ENCODE measurements at regions not wholly inside any gene's neighbourhood (a gene's known extent, or its start where the extent isn't known, plus 50 kb on each side); places are given as distances from the start of the nearest gene placed in this dataset.

DNA sequence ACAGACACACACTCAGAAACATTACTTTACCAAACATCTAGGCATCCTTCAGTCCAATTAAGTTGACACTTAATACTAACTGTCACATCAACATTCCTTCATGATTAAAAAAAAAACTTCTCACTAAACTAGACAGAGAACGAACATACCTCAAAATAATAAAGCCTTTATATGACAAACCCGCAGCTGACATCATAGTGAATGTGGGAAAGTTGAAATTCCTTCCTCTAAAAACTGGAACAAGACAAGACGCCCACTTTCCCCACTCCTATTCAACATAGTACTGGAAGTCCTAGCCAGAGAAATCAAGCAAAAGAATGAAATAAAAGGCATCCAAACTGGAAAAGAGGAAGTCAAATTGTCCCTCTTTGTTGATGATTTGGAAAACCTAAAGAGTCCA, 96.9 kb upstream of the PPP1R9A start:
- Histone ChIP-seq H3K9me3 (ENCODE audit: low read length) (no peaks in the 10 kb centered on the region), H3K4me2 (ENCODE audit: low read length) (no peak overlapping the region), H3K9ac (ENCODE audit: low read length) (no peak overlapping the region), H3K4me3 (ENCODE audit: low read length) (no peak overlapping the region), H3K79me2 (ENCODE audit: low read length) (no peaks in the 10 kb centered on the region), H4K20me1 (ENCODE audit: low read length) (no peaks in the 10 kb centered on the region), H3K4me1 (ENCODE audit: insufficient read depth, low read length) (no peaks in the 10 kb centered on the region), H3K27me3 (ENCODE audit: low read length) (no peaks in the 10 kb centered on the region), H2AFZ (ENCODE audit: low read length) (no peak overlapping the region), H3K27ac (ENCODE audit: low read length) (no peak overlapping the region), H3K36me3 (ENCODE audit: low read depth, low read length) (no peaks in the 10 kb centered on the region), H3K9me2 (replicated peaks; ENCODE audit: low read length) (no peaks in the 10 kb centered on the region), H3F3A (ENCODE audit: low read length, unreplicated experiment) (no peaks in the 10 kb centered on the region)
- CTCF ChIA-PET, result no interaction called here
- no peak for ATAC-seq
- POLR2A ChIA-PET (ENCODE audit: unreplicated experiment), result no interaction called here
- BruUV-seq (replicated peaks), result no TSS peak
- no peak for DNase-seq
- TF ChIP-seq, protein P1, sequence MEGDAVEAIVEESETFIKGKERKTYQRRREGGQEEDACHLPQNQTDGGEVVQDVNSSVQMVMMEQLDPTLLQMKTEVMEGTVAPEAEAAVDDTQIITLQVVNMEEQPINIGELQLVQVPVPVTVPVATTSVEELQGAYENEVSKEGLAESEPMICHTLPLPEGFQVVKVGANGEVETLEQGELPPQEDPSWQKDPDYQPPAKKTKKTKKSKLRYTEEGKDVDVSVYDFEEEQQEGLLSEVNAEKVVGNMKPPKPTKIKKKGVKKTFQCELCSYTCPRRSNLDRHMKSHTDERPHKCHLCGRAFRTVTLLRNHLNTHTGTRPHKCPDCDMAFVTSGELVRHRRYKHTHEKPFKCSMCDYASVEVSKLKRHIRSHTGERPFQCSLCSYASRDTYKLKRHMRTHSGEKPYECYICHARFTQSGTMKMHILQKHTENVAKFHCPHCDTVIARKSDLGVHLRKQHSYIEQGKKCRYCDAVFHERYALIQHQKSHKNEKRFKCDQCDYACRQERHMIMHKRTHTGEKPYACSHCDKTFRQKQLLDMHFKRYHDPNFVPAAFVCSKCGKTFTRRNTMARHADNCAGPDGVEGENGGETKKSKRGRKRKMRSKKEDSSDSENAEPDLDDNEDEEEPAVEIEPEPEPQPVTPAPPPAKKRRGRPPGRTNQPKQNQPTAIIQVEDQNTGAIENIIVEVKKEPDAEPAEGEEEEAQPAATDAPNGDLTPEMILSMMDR (conservative IDR thresholded peaks at IDR 0.05; ENCODE audit: low read depth, low read length), result no peak
- TF ChIP-seq EZH2 (IDR thresholded peaks at IDR 0.05; ENCODE audit: low read length, unreplicated experiment) (no peak), EZH2phosphoT487 (IDR thresholded peaks at IDR 0.05; ENCODE audit: borderline replicate concordance, low read length) (no peak)
- intact Hi-C loops (cut with micrococcal nuclease), result no loop called here

DNA sequence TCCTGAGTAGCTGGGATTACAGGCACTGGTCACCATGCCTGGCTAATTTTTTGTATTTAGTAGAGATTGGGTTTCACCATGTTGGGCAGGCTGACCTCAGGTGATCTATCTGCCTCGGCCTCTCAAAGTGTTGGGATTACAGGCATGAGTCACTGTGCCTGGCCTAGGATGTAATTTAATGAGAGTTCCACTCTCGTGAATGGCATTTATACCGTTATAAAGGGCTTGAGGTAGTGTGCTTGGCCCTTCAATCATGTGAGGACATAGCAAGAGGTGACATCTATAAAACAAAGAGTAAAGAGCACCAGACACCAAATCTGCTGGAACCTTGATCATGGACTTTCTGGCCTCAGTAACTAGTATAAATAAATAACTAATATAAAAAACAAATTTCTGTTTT, 93.5 kb upstream of the PPP1R9A start:
- Histone ChIP-seq H4K20me1 (ENCODE audit: low read length) (no peaks in the 10 kb centered on the region), H3K9ac (ENCODE audit: low read length) (no peak overlapping the region), H3K4me3 (ENCODE audit: low read length) (no peak overlapping the region), H3K79me2 (ENCODE audit: low read length) (no peaks in the 10 kb centered on the region), H3K4me2 (ENCODE audit: low read length) (no peak overlapping the region), H3K27me3 (ENCODE audit: low read length) (no peaks in the 10 kb centered on the region), H2AFZ (ENCODE audit: low read length) (no peak overlapping the region), H3F3A (ENCODE audit: low read length, unreplicated experiment) (no peaks in the 10 kb centered on the region), H3K9me2 (replicated peaks; ENCODE audit: low read length) (no peaks in the 10 kb centered on the region), H3K4me1 (ENCODE audit: insufficient read depth, low read length) (no peaks in the 10 kb centered on the region), H3K27ac (ENCODE audit: low read length) (no peak overlapping the region), H3K9me3 (ENCODE audit: low read length) (no peaks in the 10 kb centered on the region), H3K36me3 (ENCODE audit: low read depth, low read length) (no peaks in the 10 kb centered on the region)
- no peak for TF ChIP-seq EZH2 (IDR thresholded peaks at IDR 0.05; ENCODE audit: low read length, unreplicated experiment)
- TF ChIP-seq, protein P1 (conservative IDR thresholded peaks at IDR 0.05; ENCODE audit: low read depth, low read length), result no peak
- no peak for TF ChIP-seq EZH2phosphoT487 (IDR thresholded peaks at IDR 0.05; ENCODE audit: borderline replicate concordance, low read length)
- intact Hi-C loops (cut with micrococcal nuclease), result no loop called here
- ChIA-PET POLR2A (ENCODE audit: unreplicated experiment) (no interaction called here), CTCF (no interaction called here)
- no TSS peak for BruUV-seq (replicated peaks)
- ATAC-seq (no peak), DNase-seq (no peak)

DNA sequence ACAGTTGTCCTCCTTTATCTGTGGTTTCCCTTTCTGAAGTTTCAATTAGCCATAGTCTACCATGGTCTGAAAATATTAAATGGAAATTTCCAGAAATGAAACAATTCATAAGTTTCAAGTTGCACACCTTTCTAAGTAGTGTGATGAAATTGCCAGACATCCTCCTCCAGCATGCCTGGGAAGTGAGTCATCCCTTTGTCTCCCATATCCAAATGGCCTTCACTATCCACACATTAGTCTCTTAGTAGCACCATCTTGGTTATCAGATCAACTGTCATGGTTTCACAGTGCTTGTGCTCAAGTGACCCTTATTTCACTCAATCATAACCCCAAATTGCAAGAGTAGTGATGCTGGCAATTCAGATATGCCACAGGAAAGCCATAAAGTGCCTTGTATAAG, 83.4 kb upstream of the PPP1R9A start:
- Histone ChIP-seq H3K36me3 (ENCODE audit: low read depth, low read length) (no peaks in the 10 kb centered on the region), H3K4me3 (ENCODE audit: low read length) (no peak overlapping the region), H3F3A (ENCODE audit: low read length, unreplicated experiment) (no peaks in the 10 kb centered on the region), H2AFZ (ENCODE audit: low read length) (peak overlapping the region; percentile 57), H3K27me3 (ENCODE audit: low read length) (no peaks in the 10 kb centered on the region), H3K79me2 (ENCODE audit: low read length) (no peaks in the 10 kb centered on the region), H3K4me1 (ENCODE audit: insufficient read depth, low read length) (peaks cover 11% of the 10 kb centered on the region), H3K9ac (ENCODE audit: low read length) (no peak overlapping the region), H3K9me2 (replicated peaks; ENCODE audit: low read length) (no peaks in the 10 kb centered on the region), H3K27ac (ENCODE audit: low read length) (no peak overlapping the region), H3K4me2 (ENCODE audit: low read length) (no peak overlapping the region), H3K9me3 (ENCODE audit: low read length) (no peaks in the 10 kb centered on the region), H4K20me1 (ENCODE audit: low read length) (no peaks in the 10 kb centered on the region)
- peak; percentile 97 for ATAC-seq
- peak; percentile 77 for DNase-seq
- ChIA-PET POLR2A (ENCODE audit: unreplicated experiment) (no interaction called here), CTCF (no interaction called here)
- TF ChIP-seq EZH2phosphoT487 (IDR thresholded peaks at IDR 0.05; ENCODE audit: borderline replicate concordance, low read length) (no peak), EZH2 (IDR thresholded peaks at IDR 0.05; ENCODE audit: low read length, unreplicated experiment) (no peak)
- TF ChIP-seq, protein P1 (conservative IDR thresholded peaks at IDR 0.05; ENCODE audit: low read depth, low read length), result no peak
- intact Hi-C loops (cut with micrococcal nuclease), result loop anchor here (1.0 kb wide), 1 partner anchor 167 kb away; no protein-coding TSS in a partner anchor
- BruUV-seq (replicated peaks), result no TSS peak

All from PC-3 (cell line).